Adrenal gland (tissue), 9 donors: ENCODE measurements at regions not wholly inside any gene's neighbourhood (a gene's known extent, or its start where the extent isn't known, plus 50 kb on each side); places are given as distances from the start of the nearest gene placed in this dataset.

Experiments
- DNase-seq, 7 donors: peaks; one replicate each; pipeline ENCODE4 v3.0.0-alpha.2; 2019 to 2020
- H3K27ac ChIP-seq, 5 donors: fragments of 200-600 bp; sonication (generic) in 4 of 5; 1 replicate in 3 of 5; 2 replicates in 2 of 5; pipeline versions ENCODE4 v1.5.1 to v1.8.0; 2016 to 2020; ENCODE audit warnings: mild to moderate bottlenecking in 1 of 5
- H3K27me3 ChIP-seq: fragments of 200-600 bp; 2 replicates; pipeline ENCODE4 v1.8.0; 2021
- H3K36me3 ChIP-seq, 2 donors: fragments of 200-600 bp; replicated peaks in 1 of 2; 1 replicate in 1 of 2; 2 replicates in 1 of 2; pipeline versions ENCODE4 v1.5.1 to v1.8.0; 2018 to 2022
- H3K4me1 ChIP-seq, 2 donors: fragments of 200-600 bp; replicated peaks in 1 of 2; 1 replicate in 1 of 2; 2 replicates in 1 of 2; pipeline versions ENCODE4 v1.5.1 to v1.8.0; 2018 to 2021
- H3K4me3 ChIP-seq, 4 donors: fragments of 200-600 bp; sonication (generic) in 3 of 4; one replicate each; pipeline ENCODE4 v1.5.1; 2016 to 2018
- H3K9me3 ChIP-seq, 3 donors: fragments of 200-600 bp; sonication (generic) in 1 of 3; replicated peaks in 1 of 3; 1 replicate in 2 of 3; 2 replicates in 1 of 3; pipeline versions ENCODE4 v1.5.1 to v1.8.0; 2016 to 2021
- POLR2A ChIP-seq, 2 donors: fragments of 450-650 bp; IDR thresholded peaks; one replicate each; pipeline ENCODE4 v1.6.1; 2017; ENCODE audit warnings: antibody characterized with exemption in 2 of 2, mild to moderate bottlenecking in 2 of 2, moderate library complexity in 1 of 2
- WGBS, 4 donors: extraction: QIAGEN DNeasy Blood & Tissue Kit in 2 of 4; methylation state at CpG; one replicate each; pipeline versions ENCODE4 v1.1.5 to v1.1.7; 2013 to 2017; 5-methylcytosine and 5-hydroxymethylcytosine counted together
- intact Hi-C, 2 donors: fragments of 100-400 bp; cut with DNase I; formaldehyde crosslinking; loops; one replicate each; pipeline versions ENCODE4 v1.14.1 to v1.15.0; 2022 to 2023
- TF ChIP-seq, protein P1 (sequence below), 6 experiments: fragments of 450-650 bp in 4 of 6; fragments of 200-600 bp in 2 of 6; sonication (generic) in 1 of 6; IDR thresholded peaks; 1 replicate in 5 of 6; 2 replicates in 1 of 6; pipeline versions ENCODE4 v1.5.1 to v1.8.0; 2016 to 2021; ENCODE audit warnings: antibody characterized with exemption in 6 of 6, mild to moderate bottlenecking in 2 of 6, moderate library complexity in 1 of 6
- donor health status: healthy with polysubstance abuse.
- donor health status: Bipolar disorder and iron deficiency.
- donor health status: DM: yes; HTN: yes; CAD: no.
- donor health status: DM: no; HTN: no; CAD: no.
- donor health status: DM: no; HTN: no; CAD: no.

DNA sequence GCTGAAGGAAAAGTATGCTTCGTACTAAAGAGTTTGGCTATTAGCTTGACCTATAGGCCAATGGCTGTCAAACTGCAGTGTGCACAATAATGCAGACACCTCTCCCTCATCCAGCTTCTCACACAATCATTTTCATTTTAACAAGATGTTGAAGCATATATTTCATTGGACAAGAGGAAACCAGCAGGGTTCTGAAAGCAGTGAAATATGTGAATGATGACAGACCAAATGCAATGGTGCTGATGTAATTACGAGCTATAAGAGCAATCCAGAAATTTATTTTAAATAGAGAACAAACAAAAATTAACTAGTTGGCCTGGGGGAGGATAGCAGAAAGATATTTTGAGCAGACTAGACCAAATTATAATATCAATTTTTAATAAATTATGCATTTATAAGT, 331.5 kb upstream of the AKR1E2 start:
- Histone ChIP-seq H3K4me1 (peaks cover 8 to 13% of the 10 kb centered on the region in 2 donors), H3K27ac (no peak overlapping the region), H3K9me3 (peaks cover 0 to 5% (median 0%) of the 10 kb centered on the region in 3 donors), H3K4me3 (no peak overlapping the region), H3K36me3 (no peaks in the 10 kb centered on the region), H3K27me3 (no peaks in the 10 kb centered on the region)
- 81 to 90% (median 83%) methylated on average over 2 of the region's 2 CpGs for WGBS, 4 donors
- TF ChIP-seq POLR2A (IDR thresholded peaks at IDR 0.05): no peak
- TF ChIP-seq, protein P1, sequence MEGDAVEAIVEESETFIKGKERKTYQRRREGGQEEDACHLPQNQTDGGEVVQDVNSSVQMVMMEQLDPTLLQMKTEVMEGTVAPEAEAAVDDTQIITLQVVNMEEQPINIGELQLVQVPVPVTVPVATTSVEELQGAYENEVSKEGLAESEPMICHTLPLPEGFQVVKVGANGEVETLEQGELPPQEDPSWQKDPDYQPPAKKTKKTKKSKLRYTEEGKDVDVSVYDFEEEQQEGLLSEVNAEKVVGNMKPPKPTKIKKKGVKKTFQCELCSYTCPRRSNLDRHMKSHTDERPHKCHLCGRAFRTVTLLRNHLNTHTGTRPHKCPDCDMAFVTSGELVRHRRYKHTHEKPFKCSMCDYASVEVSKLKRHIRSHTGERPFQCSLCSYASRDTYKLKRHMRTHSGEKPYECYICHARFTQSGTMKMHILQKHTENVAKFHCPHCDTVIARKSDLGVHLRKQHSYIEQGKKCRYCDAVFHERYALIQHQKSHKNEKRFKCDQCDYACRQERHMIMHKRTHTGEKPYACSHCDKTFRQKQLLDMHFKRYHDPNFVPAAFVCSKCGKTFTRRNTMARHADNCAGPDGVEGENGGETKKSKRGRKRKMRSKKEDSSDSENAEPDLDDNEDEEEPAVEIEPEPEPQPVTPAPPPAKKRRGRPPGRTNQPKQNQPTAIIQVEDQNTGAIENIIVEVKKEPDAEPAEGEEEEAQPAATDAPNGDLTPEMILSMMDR (IDR thresholded peaks at IDR 0.05): no peak
- intact Hi-C loops: no loop called here
- no peak for DNase-seq

DNA sequence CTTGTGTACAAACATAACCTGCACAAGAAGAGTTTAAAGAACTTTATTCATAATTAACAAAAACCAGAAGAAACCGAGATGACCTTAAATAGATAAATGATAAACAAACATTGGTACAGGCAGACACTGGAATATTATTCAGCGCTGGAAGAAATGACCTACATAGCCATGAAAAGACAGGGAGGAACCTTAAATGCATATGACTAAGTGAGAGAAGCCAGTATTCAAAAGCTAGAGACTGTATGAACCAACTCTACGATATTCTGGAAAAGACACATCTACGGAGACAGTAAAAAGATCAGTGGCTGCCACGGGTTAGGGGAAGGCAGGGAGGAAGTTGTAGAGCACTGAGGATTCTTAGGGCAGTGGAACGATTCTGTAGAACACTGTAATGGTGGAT, 333.8 kb upstream of the AKR1E2 start:
- intact Hi-C loops: no loop called here
- no peaks in the 10 kb centered on the region for H3K36me3 ChIP-seq
- DNase-seq: no peak
- no peak overlapping the region for H3K4me3 ChIP-seq
- no peak overlapping the region for H3K27ac ChIP-seq
- peaks cover 0 to 5% (median 0%) of the 10 kb centered on the region in 3 donors for H3K9me3 ChIP-seq
- H3K27me3 ChIP-seq: no peaks in the 10 kb centered on the region
- 80 to 92% (median 86%) methylated on average over 6 of the region's 6 CpGs for WGBS, 4 donors
- TF ChIP-seq, protein P1 (IDR thresholded peaks at IDR 0.05): no peak
- no peak for TF ChIP-seq POLR2A (IDR thresholded peaks at IDR 0.05)
- H3K4me1 ChIP-seq: no peaks in the 10 kb centered on the region

DNA sequence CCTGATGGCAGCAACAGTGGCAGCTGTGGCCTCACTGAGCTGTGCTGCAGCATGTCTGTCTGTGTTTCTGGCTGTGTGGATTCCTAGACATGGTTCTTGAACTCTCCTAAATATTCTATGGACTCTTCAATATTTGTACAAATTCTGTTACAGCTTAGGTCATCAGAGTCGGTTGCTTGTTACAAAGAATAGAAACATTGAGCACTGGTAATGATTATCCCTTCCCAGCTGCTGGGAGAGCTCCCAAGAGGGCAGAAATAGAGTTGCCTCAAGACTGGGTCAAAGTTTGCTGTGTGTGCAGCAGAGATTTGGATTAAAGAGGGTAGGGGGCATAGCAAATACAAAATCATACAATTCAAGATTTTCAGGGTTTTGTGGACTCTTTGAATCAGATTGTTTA, 337.1 kb upstream of the AKR1E2 start:
- Histone ChIP-seq H3K36me3 (no peaks in the 10 kb centered on the region), H3K4me3 (no peak overlapping the region), H3K27ac (no peak overlapping the region), H3K4me1 (no peaks in the 10 kb centered on the region), H3K27me3 (no peaks in the 10 kb centered on the region), H3K9me3 (peaks cover 0 to 5% (median 0%) of the 10 kb centered on the region in 3 donors)
- TF ChIP-seq, protein P1 (IDR thresholded peaks at IDR 0.05): no peak
- TF ChIP-seq POLR2A (IDR thresholded peaks at IDR 0.05): no peak
- no peak for DNase-seq
- 38 to 62% (median 50%) methylated on average over 1 of the region's 1 CpG for WGBS, 4 donors
- intact Hi-C loops: no loop called here

DNA sequence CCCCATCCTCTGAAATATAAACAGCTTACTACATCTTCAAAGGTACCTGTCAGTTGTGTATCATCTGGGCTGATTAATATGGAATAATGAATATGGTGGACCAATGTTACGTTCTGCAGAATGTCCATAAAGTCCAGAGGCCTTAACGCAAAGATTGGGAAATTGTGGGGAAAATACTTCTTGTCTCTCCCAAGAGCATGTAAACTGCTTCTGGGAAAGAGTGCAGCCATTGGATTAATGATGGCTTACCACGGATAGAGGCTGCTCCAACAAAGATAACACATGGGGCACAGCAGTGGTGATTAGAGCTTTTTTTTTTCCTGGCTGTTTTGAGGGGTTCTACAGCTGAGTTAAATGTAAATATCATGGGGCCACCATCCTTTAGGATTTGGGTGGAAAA, 340.4 kb upstream of the AKR1E2 start:
- intact Hi-C loops: no loop called here
- H3K27ac ChIP-seq: no peak overlapping the region
- no peak overlapping the region for H3K4me3 ChIP-seq
- H3K36me3 ChIP-seq: no peaks in the 10 kb centered on the region
- WGBS, 4 donors: 79 to 88% (median 83%) methylated on average over 3 of the region's 3 CpGs
- no peaks in the 10 kb centered on the region for H3K27me3 ChIP-seq
- H3K4me1 ChIP-seq: no peaks in the 10 kb centered on the region
- TF ChIP-seq, protein P1 (IDR thresholded peaks at IDR 0.05): no peak
- no peak for TF ChIP-seq POLR2A (IDR thresholded peaks at IDR 0.05)
- H3K9me3 ChIP-seq: no peaks in the 10 kb centered on the region
- DNase-seq: no peak
